Smooth muscle cell (in vitro differentiated cells): ENCODE measurements at regions not wholly inside any gene's neighbourhood (a gene's known extent, or its start where the extent isn't known, plus 50 kb on each side); places are given as distances from the start of the nearest gene placed in this dataset.

Experiments
- DNase-seq: peaks from one replicate; lab custom pipeline; 2025; ENCODE audit not compliant: unreplicated experiment; lab: John Stamatoyannopoulos, UW
- H2AFZ ChIP-seq: fragments of 200-600 bp; sonication (generic); 2 replicates; pipeline ENCODE4 v1.6.0; 2016; ENCODE audit warnings: antibody characterized with exemption, low read depth, mild to moderate bottlenecking
- H3F3A ChIP-seq: fragments of 200-600 bp; sonication (generic); 2 replicates; pipeline ENCODE4 v1.6.0; 2017; ENCODE audit warnings: antibody characterized with exemption, low read depth
- H3K27ac ChIP-seq: fragments of 200-600 bp; sonication (generic); 2 replicates; pipeline ENCODE4 v1.5.1; 2016; ENCODE audit warnings: low read depth, mild to moderate bottlenecking
- H3K27me3 ChIP-seq: fragments of 200-600 bp; sonication (generic); 2 replicates; pipeline ENCODE4 v1.6.1; 2016; ENCODE audit warnings: low read depth, mild to moderate bottlenecking
- H3K36me3 ChIP-seq: fragments of 200-600 bp; sonication (generic); 2 replicates; pipeline ENCODE4 v1.5.1; 2016; ENCODE audit warnings: low read depth
- H3K4me1 ChIP-seq: fragments of 200-600 bp; sonication (generic); 2 replicates; pipeline ENCODE4 v1.5.1; 2016; ENCODE audit warnings: low read depth
- H3K4me2 ChIP-seq: fragments of 200-600 bp; sonication (generic); 2 replicates; pipeline ENCODE4 v1.6.0; 2016; ENCODE audit warnings: mild to moderate bottlenecking
- H3K4me3 ChIP-seq: fragments of 200-600 bp; sonication (generic); 2 replicates; pipeline ENCODE4 v1.5.1; 2016; ENCODE audit warnings: mild to moderate bottlenecking
- H3K79me2 ChIP-seq: fragments of 200-600 bp; sonication (generic); 2 replicates; pipeline ENCODE4 v1.6.0; 2016; ENCODE audit warnings: low read depth, mild to moderate bottlenecking
- H3K9ac ChIP-seq: fragments of 200-600 bp; sonication (generic); 2 replicates; pipeline ENCODE4 v1.6.0; 2016; ENCODE audit warnings: low read depth
- H3K9me3 ChIP-seq: fragments of 200-600 bp; sonication (generic); replicated peaks from 2 replicates; pipeline ENCODE4 v1.5.1; 2016; ENCODE audit warnings: low read depth
- H4K20me1 ChIP-seq: fragments of 200-600 bp; sonication (generic); 2 replicates; pipeline ENCODE4 v1.6.0; 2016; ENCODE audit warnings: low read depth
- CTCF ChIP-seq: fragments of 200-600 bp; sonication (generic); IDR thresholded peaks from 2 replicates; pipeline ENCODE4 v1.5.1; 2017; ENCODE audit warnings: borderline replicate concordance, mild to moderate bottlenecking, antibody characterized with exemption; ENCODE audit not compliant: insufficient read depth, poor library complexity, severe bottlenecking
- WGBS: methylation state at CpG from one replicate; pipeline ENCODE4 v1.1.7; 2016; ENCODE audit warnings: low lambda C conversion rate; 5-methylcytosine and 5-hydroxymethylcytosine counted together

- 27% methylated on average over 4 of the region's 4 CpGs for WGBS
- Histone ChIP-seq H3F3A (no peaks in the 10 kb centered on the region), H3K79me2 (no peaks in the 10 kb centered on the region), H4K20me1 (no peaks in the 10 kb centered on the region), H3K27me3 (peaks cover 6% of the 10 kb centered on the region), H3K4me3 (no peak overlapping the region), H3K4me2 (no peak overlapping the region), H2AFZ (no peak overlapping the region), H3K36me3 (no peaks in the 10 kb centered on the region), H3K9me3 (no peaks in the 10 kb centered on the region), H3K9ac (no peak overlapping the region), H3K4me1 (no peaks in the 10 kb centered on the region), H3K27ac (no peak overlapping the region)
- peak; percentile 67 for TF ChIP-seq CTCF
- DNase-seq, result no peak
These were observed 136.4 kb upstream of the USP15 start for GRCh38 chr12:62123721-62124203.

GRCh38 chr12:62127516-62127915 lies 132.7 kb upstream of the USP15 start:
- Histone ChIP-seq H3K27me3 (peaks cover 6% of the 10 kb centered on the region), H3K4me3 (no peak overlapping the region), H3K4me1 (no peaks in the 10 kb centered on the region), H3K79me2 (no peaks in the 10 kb centered on the region), H3K9me3 (no peaks in the 10 kb centered on the region), H4K20me1 (no peaks in the 10 kb centered on the region), H3F3A (no peaks in the 10 kb centered on the region), H3K27ac (no peak overlapping the region), H3K4me2 (no peak overlapping the region), H2AFZ (no peak overlapping the region), H3K9ac (no peak overlapping the region), H3K36me3 (no peaks in the 10 kb centered on the region)
- no peak for DNase-seq
- 60% methylated on average over 2 of the region's 2 CpGs for WGBS
- TF ChIP-seq CTCF, result no peak

- Histone ChIP-seq H3K27ac (no peak overlapping the region), H4K20me1 (no peaks in the 10 kb centered on the region), H3K9ac (no peak overlapping the region), H3F3A (no peaks in the 10 kb centered on the region), H3K4me2 (no peak overlapping the region), H3K79me2 (no peaks in the 10 kb centered on the region), H3K4me1 (no peaks in the 10 kb centered on the region), H3K9me3 (no peaks in the 10 kb centered on the region), H3K4me3 (no peak overlapping the region), H3K36me3 (no peaks in the 10 kb centered on the region), H2AFZ (no peak overlapping the region), H3K27me3 (peaks cover 6% of the 10 kb centered on the region)
- DNase-seq, result no peak
- WGBS, result 70% methylated on average over 7 of the region's 7 CpGs
- TF ChIP-seq CTCF, result no peak
These were observed 131.8 kb upstream of the USP15 start for GRCh38 chr12:62128175-62128975.

- Histone ChIP-seq H2AFZ (no peak overlapping the region), H3K9me3 (no peaks in the 10 kb centered on the region), H3F3A (no peaks in the 10 kb centered on the region), H3K4me2 (no peak overlapping the region), H3K9ac (no peak overlapping the region), H3K4me1 (no peaks in the 10 kb centered on the region), H3K27me3 (peaks cover 6% of the 10 kb centered on the region), H3K4me3 (no peak overlapping the region), H3K27ac (no peak overlapping the region), H3K79me2 (no peaks in the 10 kb centered on the region), H4K20me1 (no peaks in the 10 kb centered on the region), H3K36me3 (no peaks in the 10 kb centered on the region)
- WGBS, result 84% methylated on average over 4 of the region's 4 CpGs
- DNase-seq, result no peak
- TF ChIP-seq CTCF, result no peak
These were observed 130.9 kb upstream of the USP15 start for GRCh38 chr12:62129291-62129690.
